MCF 10A (cell line): ENCODE measurements at regions not wholly inside any gene's neighbourhood (a gene's known extent, or its start where the extent isn't known, plus 50 kb on each side); places are given as distances from the start of the nearest gene placed in this dataset.

ENCODE experiments used
- BruUV-seq: library from RNA; stranded (reverse); fragments of 400-500 nt; replicated peaks from 2 replicates; lab custom pipeline; 2021; lab: Mats Ljungman, UMichigan
- CTCF ChIA-PET: fragments of 300-600 bp; sonication (Branson Sonifier 250); formaldehyde crosslinking; extraction: SDS; loops from one replicate; lab custom pipeline; 2021; ENCODE audit warnings: antibody characterized with exemption, inconsistent platforms; lab: Yijun Ruan, JAX
- POLR2A ChIA-PET: fragments of 300-600, 350-650 bp; sonication (Branson Sonifier 250); formaldehyde crosslinking; extraction: SDS; loops from one replicate; lab custom pipeline; 2020; ENCODE audit warnings: antibody characterized with exemption, inconsistent platforms; lab: Yijun Ruan, JAX
- DNase-seq: peaks from one replicate; pipeline ENCODE4 v3.0.0-alpha.2; 2018; ENCODE audit not compliant: unreplicated experiment
- H3K27ac Mint-ChIP-seq: one replicate; pipeline ENCODE4 v1.8.0; 2022; ENCODE audit warnings: mild to moderate bottlenecking, low read depth, mixed read lengths; ENCODE audit not compliant: unreplicated experiment
- H3K27me3 Mint-ChIP-seq: one replicate; pipeline ENCODE4 v1.8.0; 2022; ENCODE audit warnings: mixed read lengths; ENCODE audit not compliant: insufficient read depth, unreplicated experiment
- H3K36me3 Mint-ChIP-seq: one replicate; pipeline ENCODE4 v1.8.0; 2022; ENCODE audit warnings: mild to moderate bottlenecking, moderate library complexity, mixed read lengths; ENCODE audit not compliant: insufficient read depth, unreplicated experiment
- H3K4me1 Mint-ChIP-seq: one replicate; pipeline ENCODE4 v1.8.0; 2022; ENCODE audit warnings: mixed read lengths; ENCODE audit not compliant: insufficient read depth, unreplicated experiment
- H3K4me3 Mint-ChIP-seq: one replicate; pipeline ENCODE4 v1.8.0; 2022; ENCODE audit warnings: mild to moderate bottlenecking, moderate library complexity, mixed read lengths; ENCODE audit not compliant: unreplicated experiment
- H3K9me3 Mint-ChIP-seq: one replicate; pipeline ENCODE4 v1.8.0; 2022; ENCODE audit warnings: mixed read lengths; ENCODE audit not compliant: unreplicated experiment
- CTCF ChIP-seq: fragments of 200-600 bp; IDR thresholded peaks from one replicate; pipeline ENCODE4 v1.8.0; 2022; ENCODE audit warnings: antibody characterized with exemption, mild to moderate bottlenecking; ENCODE audit not compliant: unreplicated experiment
- intact Hi-C: fragments of 100-400 bp; cut with micrococcal nuclease; formaldehyde crosslinking; loops from 2 replicates; pipeline ENCODE4 v1.14.1; 2022

GRCh38 chr5:71910741-71911140, 191.7 kb downstream of the CARTPT start:
- Mint-ChIP-seq H3K27me3 (no peaks in the 10 kb centered on the region), H3K36me3 (no peaks in the 10 kb centered on the region), H3K4me1 (peaks cover 21% of the 10 kb centered on the region), H3K4me3 (no peak overlapping the region), H3K27ac (no peak overlapping the region), H3K9me3 (peaks cover 1% of the 10 kb centered on the region)
- intact Hi-C loops, result no loop called here
- ChIA-PET CTCF (interaction anchor here (0.7 kb wide), 1 partner anchor 13 kb away, joined by 3 read pairs; no protein-coding TSS in a partner anchor), POLR2A (interaction anchor here (0.9 kb wide), 1 partner anchor 12 kb away, joined by 4 read pairs; no protein-coding TSS in a partner anchor)
- no peak for DNase-seq
- no peak for TF ChIP-seq CTCF
- BruUV-seq, result no TSS peak

GRCh38 chr5:71912021-71912420, 192.9 kb downstream of the CARTPT start:
- Mint-ChIP-seq H3K4me1 (peaks cover 8% of the 10 kb centered on the region), H3K27ac (no peak overlapping the region), H3K9me3 (no peaks in the 10 kb centered on the region), H3K27me3 (no peaks in the 10 kb centered on the region), H3K4me3 (no peak overlapping the region), H3K36me3 (no peaks in the 10 kb centered on the region)
- ChIA-PET CTCF (no interaction called here), POLR2A (interaction anchor here (0.6 kb wide), 1 partner anchor 8 kb away, joined by 3 read pairs; no protein-coding TSS in a partner anchor)
- no TSS peak for BruUV-seq
- intact Hi-C loops, result no loop called here
- TF ChIP-seq CTCF, result no peak
- no peak for DNase-seq

- ChIA-PET CTCF (no interaction called here), POLR2A (no interaction called here)
- H3K4me3 Mint-ChIP-seq, result no peak overlapping the region
- no peaks in the 10 kb centered on the region for H3K4me1 Mint-ChIP-seq
- no peak overlapping the region for H3K27ac Mint-ChIP-seq
- H3K9me3 Mint-ChIP-seq, result peaks cover 7% of the 10 kb centered on the region
- TF ChIP-seq CTCF, result no peak
- H3K36me3 Mint-ChIP-seq, result no peaks in the 10 kb centered on the region
- BruUV-seq, result no TSS peak
- DNase-seq, result no peak
- intact Hi-C loops, result no loop called here
- no peaks in the 10 kb centered on the region for H3K27me3 Mint-ChIP-seq
Measured at GRCh38 chr5:71914281-71914680, 193.0 kb upstream of the MAP1B start.

GRCh38 chr5:71922584-71923106, 184.6 kb upstream of the MAP1B start:
- no peak for TF ChIP-seq CTCF
- peaks cover 7% of the 10 kb centered on the region for H3K9me3 Mint-ChIP-seq
- intact Hi-C loops, result loop anchor here (1.0 to 2.0 kb wide), 2 partner anchors 93 to 140 kb away; no protein-coding TSS in a partner anchor
- H3K36me3 Mint-ChIP-seq, result no peaks in the 10 kb centered on the region
- ChIA-PET POLR2A (interaction anchor here (0.6 to 1.2 kb wide), 7 partner anchors 11 to 385 kb away, joined by 3 to 4 read pairs (median 3); no protein-coding TSS in a partner anchor), CTCF (interaction anchor here (0.6 to 1.3 kb wide), 13 partner anchors 10 to 326 kb away, joined by 3 to 5 read pairs (median 3); no protein-coding TSS in a partner anchor)
- H3K27me3 Mint-ChIP-seq, result no peaks in the 10 kb centered on the region
- peaks cover 26% of the 10 kb centered on the region for H3K4me1 Mint-ChIP-seq
- peak overlapping the region; percentile 71 for H3K27ac Mint-ChIP-seq
- DNase-seq, result peak; percentile 91
- no TSS peak for BruUV-seq
- no peak overlapping the region for H3K4me3 Mint-ChIP-seq
